ENCODE measurements at regions not wholly inside any gene's neighbourhood (a gene's known extent, or its start where the extent isn't known, plus 50 kb on each side); places are given as distances from the start of the nearest gene placed in this dataset.

DNA sequence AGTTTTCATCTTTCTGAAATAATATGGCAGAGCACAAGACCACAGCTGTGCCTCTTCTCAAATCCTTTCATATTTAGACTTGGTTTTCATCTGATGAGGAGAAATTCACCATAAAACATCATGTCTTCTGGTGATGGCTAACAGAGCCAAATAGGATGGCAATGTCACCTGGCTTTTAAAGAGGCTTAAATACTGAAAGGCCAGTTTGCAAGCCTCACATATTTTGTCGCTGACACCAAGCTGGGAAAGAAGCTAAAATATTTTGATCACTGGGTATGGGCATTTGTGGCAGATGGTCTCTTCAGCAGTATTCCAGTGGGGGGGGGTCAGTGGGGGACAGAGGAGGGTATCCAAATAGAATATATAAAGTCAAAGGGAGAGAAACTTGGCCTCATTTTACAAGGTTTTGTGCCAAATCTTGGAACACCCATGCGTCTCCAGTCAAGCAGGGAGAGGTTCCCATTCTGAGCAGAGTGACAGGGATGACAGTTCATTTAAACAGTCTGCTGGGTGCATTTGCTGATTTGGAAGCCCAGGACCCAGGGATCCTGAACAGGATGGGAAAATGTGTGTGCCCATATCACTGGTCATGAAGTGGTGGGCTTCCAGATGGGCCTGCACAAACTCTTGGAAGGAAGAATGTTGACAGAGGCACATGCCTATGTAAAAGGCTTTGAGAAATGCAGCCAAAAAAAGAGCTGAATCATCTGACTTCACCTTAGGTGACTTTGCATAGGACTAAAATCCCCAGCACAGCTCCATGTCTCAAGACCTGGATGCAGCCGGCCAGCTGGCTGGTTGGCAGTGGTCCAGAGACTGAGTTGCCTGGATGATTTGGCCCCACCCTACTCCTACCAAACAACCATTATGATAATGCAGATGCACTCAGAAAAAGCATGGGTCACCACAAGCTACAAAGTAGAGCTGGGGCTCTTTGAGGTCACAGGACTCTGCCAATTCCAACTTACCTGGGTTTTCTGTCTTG lies 484.4 kb upstream of the NR3C2 start:
- TF ChIP-seq CTCF (IDR thresholded peaks at IDR 0.05), result no peak
- no peaks in the 10 kb centered on the region for H3K36me3 ChIP-seq
- ATAC-seq, result peak in 7 of 8 donors; percentile 33 to 70 (median 55)
- no peaks in the 10 kb centered on the region for H3K27me3 ChIP-seq
- peaks cover 0 to 7% (median 0%) of the 10 kb centered on the region in 9 donors for H3K4me1 ChIP-seq
- H3K27ac ChIP-seq, result no peak overlapping the region
- peaks cover 0 to 22% (median 0%) of the 10 kb centered on the region in 11 donors for H3K9me3 ChIP-seq
- no peak overlapping the region for H3K4me3 ChIP-seq
- WGBS, 2 donors, result 57 to 70% methylated on average over 3 of the region's 3 CpGs
- intact Hi-C loops (cut with DNase I), result no loop called here
- peak; percentile 32 to 46 for DNase-seq

DNA sequence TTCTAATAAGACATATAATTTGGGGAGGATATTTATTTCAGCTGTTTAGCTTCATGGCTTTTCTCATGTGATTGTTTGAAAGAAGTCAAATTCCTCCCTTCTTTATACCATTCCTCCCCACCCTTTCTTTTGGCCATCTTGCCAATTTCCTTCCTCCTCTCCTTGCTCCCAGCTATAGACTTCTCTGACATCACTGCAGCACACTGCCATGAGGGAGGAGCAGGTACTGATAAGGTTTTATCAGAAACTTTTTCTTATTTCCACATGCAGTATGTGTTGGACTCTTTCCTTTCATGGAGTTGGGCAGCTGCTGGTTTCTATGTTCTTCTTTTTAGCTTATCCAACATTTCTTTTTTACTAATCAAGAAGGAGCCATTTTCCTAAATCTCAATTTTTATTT lies 481.7 kb upstream of the NR3C2 start:
- peaks cover 0 to 7% (median 0%) of the 10 kb centered on the region in 9 donors for H3K4me1 ChIP-seq
- intact Hi-C loops (cut with DNase I), result no loop called here
- ATAC-seq (no peak), DNase-seq (no peak)
- no peak overlapping the region for H3K4me3 ChIP-seq
- H3K27ac ChIP-seq, result no peak overlapping the region
- H3K9me3 ChIP-seq, result no peaks in the 10 kb centered on the region
- no peaks in the 10 kb centered on the region for H3K27me3 ChIP-seq
- no peak for TF ChIP-seq CTCF (IDR thresholded peaks at IDR 0.05)
- no peaks in the 10 kb centered on the region for H3K36me3 ChIP-seq

DNA sequence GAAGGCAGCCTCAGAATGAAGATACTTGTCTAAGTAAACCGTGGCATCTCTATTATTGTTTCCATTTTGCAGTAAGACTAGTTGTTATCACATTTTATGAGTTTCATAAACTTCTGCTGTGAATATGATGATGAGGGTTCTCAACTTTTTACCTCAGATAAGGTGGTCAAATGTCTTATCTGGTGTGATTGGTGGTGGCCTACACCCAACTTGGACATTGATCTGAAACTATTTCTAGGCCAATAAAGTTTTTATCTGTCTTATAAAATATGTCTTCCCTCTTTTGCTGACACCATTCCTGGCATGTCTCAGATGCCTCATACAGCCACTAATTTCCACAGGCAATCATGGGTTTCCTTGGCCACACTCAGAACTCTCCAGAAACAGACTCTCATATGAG lies 480.3 kb upstream of the NR3C2 start:
- peaks cover 0 to 7% (median 0%) of the 10 kb centered on the region in 9 donors for H3K4me1 ChIP-seq
- 84 to 100% methylated on average over 1 of the region's 1 CpG for WGBS, 2 donors

GRCh38 chr4:148914734-148915133 lies 472.5 kb upstream of the NR3C2 start:
- H3K9me3 ChIP-seq, result no peaks in the 10 kb centered on the region
- H3K27me3 ChIP-seq, result no peaks in the 10 kb centered on the region
- DNase-seq, result no peak
- TF ChIP-seq CTCF (IDR thresholded peaks at IDR 0.05), result no peak
- ATAC-seq, result no peak
- no peak overlapping the region for H3K27ac ChIP-seq
- intact Hi-C loops (cut with DNase I), result no loop called here
- H3K4me1 ChIP-seq, result no peaks in the 10 kb centered on the region
- 88 to 96% methylated on average over 2 of the region's 2 CpGs for WGBS, 2 donors
- no peaks in the 10 kb centered on the region for H3K36me3 ChIP-seq
- no peak overlapping the region for H3K4me3 ChIP-seq

More for the DNA sequence above, 480.3 kb upstream of the NR3C2 start:
- no peaks in the 10 kb centered on the region for H3K27me3 ChIP-seq
- intact Hi-C loops (cut with DNase I), result no loop called here
- no peak for TF ChIP-seq CTCF (IDR thresholded peaks at IDR 0.05)
- H3K4me3 ChIP-seq, result no peak overlapping the region
- H3K36me3 ChIP-seq, result no peaks in the 10 kb centered on the region
- DNase-seq, result no peak
- H3K27ac ChIP-seq, result no peak overlapping the region
- no peak for ATAC-seq
- no peaks in the 10 kb centered on the region for H3K9me3 ChIP-seq
